Activated CD8-positive, alpha-beta T cell treated with anti-CD3 and anti-CD28 coated beads for 36 hours (primary cell): ENCODE measurements at regions not wholly inside any gene's neighbourhood (a gene's known extent, or its start where the extent isn't known, plus 50 kb on each side); places are given as distances from the start of the nearest gene placed in this dataset.

Experiments
- ATAC-seq: fragments of 200-7000 bp; cut with Tn5 transposase; one replicate; pipeline ENCODE4 v1.10.0; 2021; ENCODE audit warnings: mild to moderate bottlenecking, moderate library complexity
- CTCF ChIA-PET: fragments of 350-600 bp; sonication (Branson Sonifier 250); formaldehyde crosslinking; loops from one replicate; lab custom pipeline; 2021; ENCODE audit warnings: antibody characterized with exemption; lab: Charles Lee
- POLR2A ChIA-PET: fragments of 350-600 bp; sonication (Branson Sonifier 250); formaldehyde crosslinking; loops from one replicate; lab custom pipeline; 2021; ENCODE audit warnings: antibody characterized with exemption; lab: Charles Lee
- DNase-seq: peaks from one replicate; pipeline ENCODE4 v3.0.0-alpha.2; 2020
- H3K27ac Mint-ChIP-seq: one replicate; pipeline ENCODE4 v1.8.0; 2021; ENCODE audit warnings: mild to moderate bottlenecking, mixed read lengths
- H3K27me3 Mint-ChIP-seq: one replicate; pipeline ENCODE4 v1.8.0; 2021; ENCODE audit warnings: mixed read lengths
- H3K36me3 Mint-ChIP-seq: one replicate; pipeline ENCODE4 v1.8.0; 2021; ENCODE audit warnings: low read depth, mixed read lengths
- H3K4me1 Mint-ChIP-seq: one replicate; pipeline ENCODE4 v1.8.0; 2021; ENCODE audit warnings: low read depth, mixed read lengths
- H3K4me3 Mint-ChIP-seq: one replicate; pipeline ENCODE4 v1.8.0; 2021; ENCODE audit warnings: mild to moderate bottlenecking, moderate library complexity, mixed read lengths
- H3K9me3 Mint-ChIP-seq: one replicate; pipeline ENCODE4 v1.8.0; 2021; ENCODE audit warnings: mixed read lengths
- CTCF ChIP-seq: fragments of 200-600 bp; IDR thresholded peaks from one replicate; pipeline ENCODE4 v1.8.0; 2022; ENCODE audit warnings: antibody characterized with exemption, mild to moderate bottlenecking
- intact Hi-C: fragments of 100-400 bp; cut with micrococcal nuclease; formaldehyde crosslinking; loops from one replicate; pipeline ENCODE4 v1.10.0; 2022

DNA sequence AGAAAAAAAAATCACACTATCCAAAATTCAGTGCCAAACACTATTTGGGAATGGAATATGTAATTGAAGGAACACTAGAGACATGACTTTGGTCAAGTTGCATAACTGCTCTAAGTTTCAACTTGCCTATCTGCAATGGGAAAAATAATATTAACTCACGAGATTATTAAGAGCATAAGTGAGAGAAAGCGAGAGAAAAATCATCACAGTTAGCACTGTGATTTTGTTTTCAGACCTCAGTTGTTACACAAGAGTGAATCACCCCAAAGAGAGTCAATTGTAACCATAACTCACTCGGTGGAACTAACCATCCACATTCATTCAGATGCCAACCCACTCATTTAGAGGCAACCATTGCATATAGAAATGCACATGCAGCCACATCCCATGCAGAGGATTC lies 147.1 kb downstream of the NHLRC3 start:
- no peaks in the 10 kb centered on the region for H3K36me3 Mint-ChIP-seq
- DNase-seq (no peak), ATAC-seq (no peak)
- no peaks in the 10 kb centered on the region for H3K9me3 Mint-ChIP-seq
- no peak overlapping the region for H3K4me3 Mint-ChIP-seq
- no peaks in the 10 kb centered on the region for H3K4me1 Mint-ChIP-seq
- POLR2A ChIA-PET, result no interaction called here
- no peak for TF ChIP-seq CTCF
- H3K27me3 Mint-ChIP-seq, result peaks cover 7% of the 10 kb centered on the region
- CTCF ChIA-PET, result no interaction called here
- intact Hi-C loops, result no loop called here
- H3K27ac Mint-ChIP-seq, result no peak overlapping the region

- intact Hi-C loops, result no loop called here
- Mint-ChIP-seq H3K27ac (no peak overlapping the region), H3K4me1 (no peaks in the 10 kb centered on the region), H3K4me3 (no peak overlapping the region), H3K36me3 (no peaks in the 10 kb centered on the region), H3K27me3 (peaks cover 4% of the 10 kb centered on the region), H3K9me3 (no peaks in the 10 kb centered on the region)
- DNase-seq (no peak), ATAC-seq (no peak)
- ChIA-PET CTCF (no interaction called here), POLR2A (no interaction called here)
- TF ChIP-seq CTCF, result no peak
These were observed 148.1 kb downstream of the NHLRC3 start for GRCh38 chr13:39186205-39186875.

DNA sequence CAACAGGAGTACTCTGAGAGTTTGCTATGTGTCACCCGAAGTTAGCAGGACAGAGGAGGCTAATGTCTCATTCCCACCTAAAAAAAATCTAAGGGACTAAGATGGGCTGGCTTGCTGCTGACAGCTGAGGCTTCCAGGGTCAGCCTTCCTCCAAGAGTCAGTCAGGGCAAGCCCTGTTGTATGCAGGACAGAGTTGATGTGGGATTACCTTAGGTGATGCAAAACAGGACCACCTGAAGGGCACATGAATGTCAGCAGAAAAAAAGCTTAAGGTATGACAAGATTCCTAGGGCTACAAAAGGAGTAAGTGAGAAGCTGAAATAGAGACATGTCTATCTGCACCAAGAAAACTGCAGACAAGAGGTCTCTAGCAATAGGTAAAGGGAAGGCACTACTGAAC lies 151.5 kb downstream of the NHLRC3 start:
- ChIA-PET POLR2A (no interaction called here), CTCF (interaction anchor here (0.6 kb wide), 1 partner anchor 45 kb away, joined by 3 read pairs; no protein-coding TSS in a partner anchor)
- H3K9me3 Mint-ChIP-seq, result no peaks in the 10 kb centered on the region
- peaks cover 9% of the 10 kb centered on the region for H3K27me3 Mint-ChIP-seq
- no peak for ATAC-seq
- no peaks in the 10 kb centered on the region for H3K4me1 Mint-ChIP-seq
- no peak overlapping the region for H3K4me3 Mint-ChIP-seq
- DNase-seq, result no peak
- no peak for TF ChIP-seq CTCF
- H3K36me3 Mint-ChIP-seq, result no peaks in the 10 kb centered on the region
- intact Hi-C loops, result no loop called here
- no peak overlapping the region for H3K27ac Mint-ChIP-seq

- H3K36me3 Mint-ChIP-seq, result no peaks in the 10 kb centered on the region
- no peak overlapping the region for H3K4me3 Mint-ChIP-seq
- H3K27ac Mint-ChIP-seq, result no peak overlapping the region
- ChIA-PET POLR2A (no interaction called here), CTCF (no interaction called here)
- intact Hi-C loops, result no loop called here
- H3K27me3 Mint-ChIP-seq, result peaks cover 10% of the 10 kb centered on the region
- DNase-seq, result no peak
- peak; percentile 79 for ATAC-seq
- H3K9me3 Mint-ChIP-seq, result no peaks in the 10 kb centered on the region
- TF ChIP-seq CTCF, result no peak
- peaks cover 4% of the 10 kb centered on the region for H3K4me1 Mint-ChIP-seq
These were observed 158.8 kb downstream of the NHLRC3 start for GRCh38 chr13:39196965-39197646.

- Mint-ChIP-seq H3K4me3 (no peak overlapping the region), H3K27me3 (peaks cover 10% of the 10 kb centered on the region), H3K27ac (no peak overlapping the region), H3K4me1 (peaks cover 4% of the 10 kb centered on the region), H3K9me3 (no peaks in the 10 kb centered on the region), H3K36me3 (no peaks in the 10 kb centered on the region)
- intact Hi-C loops, result no loop called here
- DNase-seq, result no peak
- no peak for ATAC-seq
- TF ChIP-seq CTCF, result no peak
- ChIA-PET CTCF (no interaction called here), POLR2A (no interaction called here)
These were observed 159.4 kb downstream of the NHLRC3 start for GRCh38 chr13:39197647-39198007.
